SU-DHL-6 (cell line): ENCODE measurements at regions not wholly inside any gene's neighbourhood (a gene's known extent, or its start where the extent isn't known, plus 50 kb on each side); places are given as distances from the start of the nearest gene placed in this dataset.

Source experiments
- H2AFZ ChIP-seq: fragments of 200-600 bp; sonication (generic); 2 replicates; pipeline ENCODE4 v1.6.1; 2014; ENCODE audit warnings: low read depth, mild to moderate bottlenecking, moderate library complexity, mixed read lengths, antibody characterized with exemption, low read length; ENCODE audit not compliant: severe bottlenecking
- H3F3A ChIP-seq: fragments of 200-600 bp; shearing (Covaris generic); 2 replicates; pipeline ENCODE4 v1.6.0; 2016; ENCODE audit warnings: antibody characterized with exemption, mild to moderate bottlenecking; ENCODE audit not compliant: insufficient read depth
- H3K27ac ChIP-seq: fragments of 200-600 bp; sonication (generic); 2 replicates; pipeline ENCODE4 v1.5.1; 2016; ENCODE audit warnings: low read depth, mild to moderate bottlenecking, low read length, moderate library complexity, mixed read lengths
- H3K27me3 ChIP-seq: fragments of 200-600 bp; sonication (generic), shearing (Covaris generic); 2 replicates; pipeline ENCODE4 v1.6.0; 2014; ENCODE audit warnings: mild to moderate bottlenecking, low read length
- H3K36me3 ChIP-seq: fragments of 200-600 bp; sonication (generic); 2 replicates; pipeline ENCODE4 v1.6.1; 2014; ENCODE audit warnings: mild to moderate bottlenecking, low read length, mixed read lengths
- H3K4me2 ChIP-seq: fragments of 300-600, 200-600 bp; shearing (Covaris generic), sonication (generic); 2 replicates; pipeline ENCODE4 v1.6.0; 2014; ENCODE audit warnings: low read length, low read depth, mild to moderate bottlenecking; ENCODE audit not compliant: poor library complexity, severe bottlenecking
- H3K4me3 ChIP-seq: fragments of 200-600 bp; sonication (generic); 2 replicates; pipeline ENCODE4 v1.5.1; 2014; ENCODE audit warnings: antibody characterized with exemption, low read length, mild to moderate bottlenecking, mixed read lengths; ENCODE audit not compliant: insufficient read depth, poor library complexity, severe bottlenecking
- H3K79me2 ChIP-seq: fragments of 200-600 bp; sonication (generic); 2 replicates; pipeline ENCODE4 v1.6.1; 2014; ENCODE audit warnings: mild to moderate bottlenecking, low read length, moderate library complexity; ENCODE audit not compliant: insufficient read depth
- H3K9ac ChIP-seq: fragments of 200-600 bp; sonication (generic); 2 replicates; pipeline ENCODE4 v1.7.0; 2014; ENCODE audit warnings: mild to moderate bottlenecking, low read length
- H3K9me2 ChIP-seq: fragments of 200-600 bp; sonication (generic); replicated peaks from 2 replicates; pipeline ENCODE4 v1.6.1; 2014; ENCODE audit warnings: low read length; ENCODE audit not compliant: insufficient read depth
- H3K9me3 ChIP-seq: fragments of 200-600 bp; sonication (generic); 2 replicates; pipeline ENCODE4 v1.6.1; 2014; ENCODE audit warnings: low read length, mixed read lengths; ENCODE audit not compliant: insufficient read depth
- H4K20me1 ChIP-seq: fragments of 200-600 bp; sonication (generic); 2 replicates; pipeline ENCODE4 v1.6.1; 2014; ENCODE audit warnings: low read depth, mild to moderate bottlenecking, antibody characterized with exemption, low read length, moderate library complexity, mixed read lengths
- EZH2phosphoT487 ChIP-seq: fragments of 200-600 bp; sonication (generic), shearing (Covaris generic); conservative IDR thresholded peaks from 2 replicates; pipeline ENCODE4 v1.6.1; 2018; ENCODE audit warnings: mild to moderate bottlenecking, antibody characterized with exemption, low read length, moderate library complexity, mixed read lengths
- TF ChIP-seq, protein P1 (sequence below): fragments of 200-600 bp; sonication (generic); IDR thresholded peaks from one replicate; pipeline ENCODE4 v1.5.1; 2017; ENCODE audit warnings: antibody characterized with exemption, mild to moderate bottlenecking, low read length, moderate library complexity; ENCODE audit not compliant: insufficient read depth, poor library complexity, severe bottlenecking

DNA sequence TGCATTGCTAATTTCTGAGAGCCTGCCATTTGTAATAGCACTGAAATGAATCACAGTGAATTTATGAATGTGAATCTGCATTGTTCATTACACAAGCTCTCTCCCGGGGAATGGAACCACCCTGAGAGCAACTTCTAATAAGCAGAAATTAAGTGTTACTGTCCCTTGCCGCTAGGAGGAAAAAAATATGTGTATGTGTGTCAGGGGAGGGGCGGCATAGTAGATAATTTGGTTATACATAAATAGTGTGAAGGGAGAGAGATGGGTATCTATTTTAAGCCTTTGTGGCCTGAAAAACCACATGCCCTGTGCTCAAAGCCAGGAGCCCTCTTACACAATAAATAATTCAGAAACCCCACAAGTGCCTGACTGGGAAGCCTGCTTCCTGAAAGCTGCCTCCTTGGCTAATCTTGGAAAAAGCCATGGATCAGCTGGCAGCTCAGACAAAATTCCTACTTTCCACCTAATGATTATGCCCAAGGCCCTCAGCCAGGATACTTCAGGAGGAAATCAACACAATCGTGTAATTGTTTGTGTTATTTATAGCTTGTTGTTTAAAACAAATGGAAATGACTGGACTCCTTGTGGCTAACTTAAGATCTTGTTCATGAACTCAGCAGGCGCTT, 366.2 kb upstream of the KITLG start:
- Histone ChIP-seq H3F3A (no peaks in the 10 kb centered on the region), H3K4me2 (no peak overlapping the region), H3K27me3 (no peaks in the 10 kb centered on the region), H3K79me2 (no peaks in the 10 kb centered on the region), H3K27ac (no peak overlapping the region), H3K36me3 (no peaks in the 10 kb centered on the region), H2AFZ (no peak overlapping the region), H3K9ac (no peak overlapping the region), H3K9me2 (no peaks in the 10 kb centered on the region), H3K9me3 (no peaks in the 10 kb centered on the region), H4K20me1 (no peaks in the 10 kb centered on the region), H3K4me3 (no peak overlapping the region)
- TF ChIP-seq EZH2phosphoT487: no peak
- TF ChIP-seq, protein P1, sequence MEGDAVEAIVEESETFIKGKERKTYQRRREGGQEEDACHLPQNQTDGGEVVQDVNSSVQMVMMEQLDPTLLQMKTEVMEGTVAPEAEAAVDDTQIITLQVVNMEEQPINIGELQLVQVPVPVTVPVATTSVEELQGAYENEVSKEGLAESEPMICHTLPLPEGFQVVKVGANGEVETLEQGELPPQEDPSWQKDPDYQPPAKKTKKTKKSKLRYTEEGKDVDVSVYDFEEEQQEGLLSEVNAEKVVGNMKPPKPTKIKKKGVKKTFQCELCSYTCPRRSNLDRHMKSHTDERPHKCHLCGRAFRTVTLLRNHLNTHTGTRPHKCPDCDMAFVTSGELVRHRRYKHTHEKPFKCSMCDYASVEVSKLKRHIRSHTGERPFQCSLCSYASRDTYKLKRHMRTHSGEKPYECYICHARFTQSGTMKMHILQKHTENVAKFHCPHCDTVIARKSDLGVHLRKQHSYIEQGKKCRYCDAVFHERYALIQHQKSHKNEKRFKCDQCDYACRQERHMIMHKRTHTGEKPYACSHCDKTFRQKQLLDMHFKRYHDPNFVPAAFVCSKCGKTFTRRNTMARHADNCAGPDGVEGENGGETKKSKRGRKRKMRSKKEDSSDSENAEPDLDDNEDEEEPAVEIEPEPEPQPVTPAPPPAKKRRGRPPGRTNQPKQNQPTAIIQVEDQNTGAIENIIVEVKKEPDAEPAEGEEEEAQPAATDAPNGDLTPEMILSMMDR: no peak

DNA sequence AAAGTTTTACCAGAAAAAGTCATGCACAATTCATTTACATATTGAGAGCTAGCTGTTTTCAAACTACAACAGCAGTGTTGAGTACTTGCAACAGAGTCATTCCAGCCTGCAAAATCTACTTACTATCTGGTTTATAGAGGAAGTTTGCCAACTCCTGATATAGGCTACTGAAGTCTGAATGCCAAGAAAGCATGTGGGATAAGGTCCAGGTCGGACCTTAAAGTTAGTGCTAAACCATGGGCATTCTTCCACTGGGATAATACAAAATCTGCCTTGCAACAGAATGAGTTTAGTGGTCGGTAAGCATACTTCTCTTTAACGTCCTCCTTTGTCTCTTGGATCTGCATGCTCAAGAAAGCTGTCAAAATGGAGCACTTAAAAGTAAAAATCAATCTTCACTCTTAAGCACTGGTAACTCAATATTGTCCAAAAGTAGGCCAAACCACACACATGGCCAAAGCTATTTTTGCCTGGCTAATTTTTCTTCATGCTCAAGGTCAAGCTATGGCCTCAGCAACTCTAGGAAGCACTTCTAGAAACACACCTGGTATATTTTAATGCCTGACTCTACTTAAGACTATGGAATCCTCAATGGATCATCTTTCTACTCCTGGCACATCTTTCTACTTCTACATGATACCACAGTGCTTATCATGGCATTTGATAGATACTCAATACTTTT, 364.9 kb upstream of the KITLG start:
- Histone ChIP-seq H3K36me3 (no peaks in the 10 kb centered on the region), H2AFZ (no peak overlapping the region), H3K27me3 (no peaks in the 10 kb centered on the region), H4K20me1 (no peaks in the 10 kb centered on the region), H3K9ac (no peak overlapping the region), H3K4me3 (no peak overlapping the region), H3K9me3 (no peaks in the 10 kb centered on the region), H3K4me2 (no peak overlapping the region), H3K9me2 (no peaks in the 10 kb centered on the region), H3K27ac (no peak overlapping the region), H3F3A (no peaks in the 10 kb centered on the region), H3K79me2 (no peaks in the 10 kb centered on the region)
- TF ChIP-seq EZH2phosphoT487: no peak
- TF ChIP-seq, protein P1: no peak

- Histone ChIP-seq H3K36me3 (no peaks in the 10 kb centered on the region), H2AFZ (no peak overlapping the region), H3K4me2 (no peak overlapping the region), H4K20me1 (no peaks in the 10 kb centered on the region), H3K9me3 (no peaks in the 10 kb centered on the region), H3K79me2 (no peaks in the 10 kb centered on the region), H3K4me3 (no peak overlapping the region), H3K9me2 (no peaks in the 10 kb centered on the region), H3K9ac (no peak overlapping the region), H3K27me3 (no peaks in the 10 kb centered on the region), H3F3A (no peaks in the 10 kb centered on the region), H3K27ac (no peak overlapping the region)
- no peak for TF ChIP-seq EZH2phosphoT487
- TF ChIP-seq, protein P1: no peak
Measured at GRCh38 chr12:88944397-88944796, 364.1 kb upstream of the KITLG start.
